HepG2 (cell line): ENCODE measurements at regions not wholly inside any gene's neighbourhood (a gene's known extent, or its start where the extent isn't known, plus 50 kb on each side); places are given as distances from the start of the nearest gene placed in this dataset.

Experiments used
- ATAC-seq: fragments of 200-7000 bp; cut with Tn5 transposase; 3 replicates; pipeline ENCODE4 v1.9.1; 2020; ENCODE audit warnings: mild to moderate bottlenecking, moderate library complexity
- BruUV-seq: library from RNA; stranded (reverse); fragments of 400-500 nt; replicated peaks from 2 replicates; lab custom pipeline; 2021; lab: Mats Ljungman, UMichigan
- CTCF ChIA-PET: fragments of 300-600 bp; formaldehyde crosslinking; extraction: SDS; loops from one replicate; lab custom pipeline; 2021; ENCODE audit warnings: low total read pairs, inconsistent platforms, low intra/inter-chr PET ratio; lab: Yijun Ruan, JAX
- POLR2A ChIA-PET: fragments of 350-600 bp; sonication (Branson Sonifier 250); formaldehyde crosslinking; loops from one replicate; lab custom pipeline; 2020; ENCODE audit warnings: antibody characterized with exemption, inconsistent platforms; lab: Yijun Ruan, JAX
- DNase-seq: peaks from one replicate; pipeline ENCODE4 v3.0.0-alpha.2; 2015; ENCODE audit warnings: low spot score
- FAIRE-seq: peaks from 3 replicates; lab custom pipeline; 2011; peaks lifted over from hg19 to GRCh38; lab: Jason Lieb, UNC
- H2AFZ ChIP-seq: one replicate; pipeline ENCODE4 v1.6.1; 2011; ENCODE audit warnings: low read length, inconsistent platforms
- H3K27ac ChIP-seq: fragments of 300-600 bp; 3 replicates; pipeline ENCODE4 v1.8.0; 2011; ENCODE audit warnings: mixed run types, mild to moderate bottlenecking, mixed read lengths, low read length, inconsistent platforms; ENCODE audit not compliant: insufficient read depth; ENCODE audit errors: extremely low read length
- H3K27me3 ChIP-seq, 2 experiments: fragments of 200-600 bp in 1 of 2; 2 replicates in 1 of 2; 3 replicates in 1 of 2; pipeline versions ENCODE4 v1.6.0 to v1.8.0; 2011; ENCODE audit warnings: low read length in 2 of 2, mild to moderate bottlenecking in 2 of 2, moderate library complexity in 2 of 2, inconsistent platforms in 1 of 2; ENCODE audit not compliant: insufficient read depth in 2 of 2, control insufficient read depth in 1 of 2
- H3K36me3 ChIP-seq, 2 experiments: fragments of 200-600 bp in 1 of 2; replicated peaks in 1 of 2; 2 replicates in 1 of 2; 3 replicates in 1 of 2; pipeline versions ENCODE4 v1.5.1 to v1.8.0; 2011; ENCODE audit warnings: low read length in 2 of 2, inconsistent platforms in 1 of 2; ENCODE audit not compliant: insufficient read depth in 2 of 2, control insufficient read depth in 1 of 2
- H3K4me1 ChIP-seq: 2 replicates; pipeline ENCODE4 v1.5.1; 2012; ENCODE audit warnings: low read length, inconsistent platforms; ENCODE audit not compliant: insufficient read depth
- H3K4me2 ChIP-seq: 2 replicates; pipeline ENCODE4 v1.6.0; 2011; ENCODE audit warnings: low read depth, low read length, inconsistent platforms
- H3K4me3 ChIP-seq, 3 experiments: fragments of 200-600 bp in 1 of 3; sonication (generic), shearing (Covaris generic) in 1 of 3; replicated peaks in 1 of 3; 2 replicates each; pipeline ENCODE4 v1.5.1; 2011 to 2016; ENCODE audit warnings: low read length in 3 of 3, inconsistent platforms in 2 of 3, low read depth in 2 of 3, mild to moderate bottlenecking in 2 of 3, control low read depth in 1 of 3, mixed read lengths in 1 of 3; ENCODE audit not compliant: insufficient read depth in 1 of 3
- H3K79me2 ChIP-seq: one replicate; pipeline ENCODE4 v1.6.1; 2011; ENCODE audit warnings: low read length, inconsistent platforms; ENCODE audit not compliant: insufficient read depth
- H3K9ac ChIP-seq: 2 replicates; pipeline ENCODE4 v1.6.0; 2011; ENCODE audit warnings: mild to moderate bottlenecking, low read depth, low read length, inconsistent platforms; ENCODE audit not compliant: insufficient read depth
- H3K9me3 ChIP-seq: 2 replicates; pipeline ENCODE4 v1.5.1; 2012; ENCODE audit warnings: mild to moderate bottlenecking, low read length
- H4K20me1 ChIP-seq: 2 replicates; pipeline ENCODE4 v1.6.0; 2011; ENCODE audit warnings: inconsistent platforms, mild to moderate bottlenecking, low read length, moderate library complexity; ENCODE audit not compliant: insufficient read depth
- ATAD3A ChIP-seq: sonication (generic); formaldehyde crosslinking; IDR thresholded peaks from 2 replicates; pipeline ENCODE4 v1.4.0; 2020; ENCODE audit warnings: missing genetic modification reagents
- EED ChIP-seq: sonication (generic); formaldehyde crosslinking; IDR thresholded peaks from 2 replicates; pipeline ENCODE4 v1.5.0; 2020; ENCODE audit warnings: mild to moderate bottlenecking, missing genetic modification reagents
- NFIC ChIP-seq: IDR thresholded peaks from 2 replicates; pipeline ENCODE4 v1.6.1; 2012; ENCODE audit warnings: mild to moderate bottlenecking, low read length, inconsistent platforms
- SALL2 ChIP-seq: sonication (generic); formaldehyde crosslinking; IDR thresholded peaks from 2 replicates; pipeline ENCODE4 v1.8.1; 2023; ENCODE audit warnings: mild to moderate bottlenecking, missing genetic modification reagents, inconsistent platforms
- TARDBP ChIP-seq: sonication (generic); formaldehyde crosslinking; IDR thresholded peaks from 2 replicates; pipeline ENCODE4 v1.8.0; 2022; ENCODE audit warnings: mild to moderate bottlenecking, missing genetic modification reagents
- ZNF235 ChIP-seq: sonication (generic); formaldehyde crosslinking; IDR thresholded peaks from 2 replicates; pipeline ENCODE4 v1.8.1; 2023; ENCODE audit warnings: mild to moderate bottlenecking, missing genetic modification reagents, borderline replicate concordance
- ZNF446 ChIP-seq: sonication (generic); formaldehyde crosslinking; IDR thresholded peaks from 2 replicates; pipeline ENCODE4 v1.5.0; 2020; ENCODE audit warnings: mild to moderate bottlenecking, missing genetic modification reagents
- ZNF510 ChIP-seq: sonication (generic); formaldehyde crosslinking; IDR thresholded peaks from 2 replicates; pipeline ENCODE4 v1.4.0; 2020; ENCODE audit warnings: low read depth, mild to moderate bottlenecking, missing genetic modification reagents
- ZNF776 ChIP-seq: sonication (generic); formaldehyde crosslinking; IDR thresholded peaks from 2 replicates; pipeline ENCODE4 v1.4.0; 2020; ENCODE audit warnings: mild to moderate bottlenecking, missing genetic modification reagents
- WGBS: methylation state at CpG from one replicate; pipeline ENCODE4 v1.1.6; 2017; ENCODE audit warnings: low lambda C conversion rate; 5-methylcytosine and 5-hydroxymethylcytosine counted together
- in situ Hi-C: cut with HindIII; loops from 2 replicates; pipeline ENCODE4 v1.10.0; 2017; ENCODE audit warnings: low pct_unique_long_range_greater_than_20kb; ENCODE audit not compliant: extremely low pct_ligation_motif_present
- intact Hi-C: fragments of 100-400 bp; cut with micrococcal nuclease; formaldehyde crosslinking; loops from one replicate; pipeline ENCODE4 v1.10.0; 2022; ENCODE audit not compliant: unreplicated experiment
- TF ChIP-seq, protein P1 (sequence below): sonication (generic); formaldehyde crosslinking; IDR thresholded peaks from 2 replicates; pipeline ENCODE4 v1.8.1; 2022; ENCODE audit warnings: low read depth, mild to moderate bottlenecking, missing genetic modification reagents
- TF ChIP-seq, protein P2 (sequence below): sonication (generic); formaldehyde crosslinking; IDR thresholded peaks from 2 replicates; pipeline ENCODE4 v1.4.0; 2020; ENCODE audit warnings: missing genetic modification reagents, mild to moderate bottlenecking, borderline replicate concordance
- TF ChIP-seq, protein P3 (sequence below): sonication (generic); formaldehyde crosslinking; IDR thresholded peaks from 2 replicates; pipeline ENCODE4 v1.4.0; 2020; ENCODE audit warnings: missing genetic modification reagents
- TF ChIP-seq, protein P4 (sequence below): sonication (generic); formaldehyde crosslinking; IDR thresholded peaks from 2 replicates; pipeline ENCODE4 v1.4.0; 2020; ENCODE audit warnings: missing genetic modification reagents

- TF ChIP-seq EED, result no peak
- no peak for TF ChIP-seq SALL2 (CRISPR knock-in tag)
- TF ChIP-seq, protein P1, sequence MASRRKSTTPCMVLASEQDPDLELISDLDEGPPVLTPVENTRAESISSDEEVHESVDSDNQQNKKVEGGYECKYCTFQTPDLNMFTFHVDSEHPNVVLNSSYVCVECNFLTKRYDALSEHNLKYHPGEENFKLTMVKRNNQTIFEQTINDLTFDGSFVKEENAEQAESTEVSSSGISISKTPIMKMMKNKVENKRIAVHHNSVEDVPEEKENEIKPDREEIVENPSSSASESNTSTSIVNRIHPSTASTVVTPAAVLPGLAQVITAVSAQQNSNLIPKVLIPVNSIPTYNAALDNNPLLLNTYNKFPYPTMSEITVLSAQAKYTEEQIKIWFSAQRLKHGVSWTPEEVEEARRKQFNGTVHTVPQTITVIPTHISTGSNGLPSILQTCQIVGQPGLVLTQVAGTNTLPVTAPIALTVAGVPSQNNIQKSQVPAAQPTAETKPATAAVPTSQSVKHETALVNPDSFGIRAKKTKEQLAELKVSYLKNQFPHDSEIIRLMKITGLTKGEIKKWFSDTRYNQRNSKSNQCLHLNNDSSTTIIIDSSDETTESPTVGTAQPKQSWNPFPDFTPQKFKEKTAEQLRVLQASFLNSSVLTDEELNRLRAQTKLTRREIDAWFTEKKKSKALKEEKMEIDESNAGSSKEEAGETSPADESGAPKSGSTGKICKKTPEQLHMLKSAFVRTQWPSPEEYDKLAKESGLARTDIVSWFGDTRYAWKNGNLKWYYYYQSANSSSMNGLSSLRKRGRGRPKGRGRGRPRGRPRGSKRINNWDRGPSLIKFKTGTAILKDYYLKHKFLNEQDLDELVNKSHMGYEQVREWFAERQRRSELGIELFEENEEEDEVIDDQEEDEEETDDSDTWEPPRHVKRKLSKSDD, result no peak
- no peak for TF ChIP-seq ZNF235 (CRISPR knock-in tag)
- no peak for TF ChIP-seq ZNF776 (CRISPR knock-in tag)
Observed at GRCh38 chr1:88317396-88317795, 366.7 kb upstream of the PKN2 start (continued).

DNA sequence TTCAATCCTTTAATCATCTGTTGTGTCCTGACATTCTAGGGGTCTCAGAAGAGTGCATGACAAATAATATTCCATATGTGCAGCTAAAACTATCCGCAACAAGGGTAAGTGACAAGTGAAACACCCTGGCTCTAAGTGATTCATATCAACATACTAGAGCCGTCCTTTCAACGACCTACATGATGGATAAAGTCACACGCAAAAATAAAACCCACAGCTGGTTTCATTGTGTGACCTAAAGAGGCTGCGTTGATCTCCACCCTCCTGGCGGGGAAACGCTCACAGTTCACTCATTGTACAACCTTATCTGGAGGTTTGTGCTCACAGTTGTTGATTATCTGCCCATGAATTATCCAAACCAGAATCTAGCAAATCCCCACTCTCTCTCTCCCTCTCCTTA is 365.3 kb upstream of the PKN2 start:
- ChIA-PET CTCF (no interaction called here), POLR2A (no interaction called here)
- no peak overlapping the region for H3K9ac ChIP-seq
- no peak for ATAC-seq
- no peaks in the 10 kb centered on the region for H3K27me3 ChIP-seq
- no peak overlapping the region for H2AFZ ChIP-seq
- in situ Hi-C loops (no loop called here), intact Hi-C loops (no loop called here)
- no TSS peak for BruUV-seq
- H3K36me3 ChIP-seq, result no peaks in the 10 kb centered on the region
- WGBS, result 17% methylated on average over 7 of the region's 7 CpGs
- H3K79me2 ChIP-seq, result no peaks in the 10 kb centered on the region
- no peak for FAIRE-seq
- no peaks in the 10 kb centered on the region for H3K9me3 ChIP-seq
- no peak overlapping the region for H3K4me2 ChIP-seq
- H3K4me3 ChIP-seq, result no peak overlapping the region
- no peak for DNase-seq
- no peak overlapping the region for H3K27ac ChIP-seq
- no peaks in the 10 kb centered on the region for H4K20me1 ChIP-seq
- no peaks in the 10 kb centered on the region for H3K4me1 ChIP-seq
- TF ChIP-seq, protein P2, sequence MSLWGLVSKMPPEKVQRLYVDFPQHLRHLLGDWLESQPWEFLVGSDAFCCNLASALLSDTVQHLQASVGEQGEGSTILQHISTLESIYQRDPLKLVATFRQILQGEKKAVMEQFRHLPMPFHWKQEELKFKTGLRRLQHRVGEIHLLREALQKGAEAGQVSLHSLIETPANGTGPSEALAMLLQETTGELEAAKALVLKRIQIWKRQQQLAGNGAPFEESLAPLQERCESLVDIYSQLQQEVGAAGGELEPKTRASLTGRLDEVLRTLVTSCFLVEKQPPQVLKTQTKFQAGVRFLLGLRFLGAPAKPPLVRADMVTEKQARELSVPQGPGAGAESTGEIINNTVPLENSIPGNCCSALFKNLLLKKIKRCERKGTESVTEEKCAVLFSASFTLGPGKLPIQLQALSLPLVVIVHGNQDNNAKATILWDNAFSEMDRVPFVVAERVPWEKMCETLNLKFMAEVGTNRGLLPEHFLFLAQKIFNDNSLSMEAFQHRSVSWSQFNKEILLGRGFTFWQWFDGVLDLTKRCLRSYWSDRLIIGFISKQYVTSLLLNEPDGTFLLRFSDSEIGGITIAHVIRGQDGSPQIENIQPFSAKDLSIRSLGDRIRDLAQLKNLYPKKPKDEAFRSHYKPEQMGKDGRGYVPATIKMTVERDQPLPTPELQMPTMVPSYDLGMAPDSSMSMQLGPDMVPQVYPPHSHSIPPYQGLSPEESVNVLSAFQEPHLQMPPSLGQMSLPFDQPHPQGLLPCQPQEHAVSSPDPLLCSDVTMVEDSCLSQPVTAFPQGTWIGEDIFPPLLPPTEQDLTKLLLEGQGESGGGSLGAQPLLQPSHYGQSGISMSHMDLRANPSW (CRISPR knock-in tag), result no peak
- TF ChIP-seq NFIC, result no peak
- TF ChIP-seq, protein P3, sequence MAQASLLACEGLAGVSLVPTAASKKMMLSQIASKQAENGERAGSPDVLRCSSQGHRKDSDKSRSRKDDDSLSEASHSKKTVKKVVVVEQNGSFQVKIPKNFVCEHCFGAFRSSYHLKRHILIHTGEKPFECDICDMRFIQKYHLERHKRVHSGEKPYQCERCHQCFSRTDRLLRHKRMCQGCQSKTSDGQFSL (CRISPR knock-in tag), result no peak
- TF ChIP-seq TARDBP (CRISPR knock-in tag), result no peak
- no peak for TF ChIP-seq ZNF446
- TF ChIP-seq ATAD3A (CRISPR knock-in tag), result no peak
- TF ChIP-seq, protein P4, sequence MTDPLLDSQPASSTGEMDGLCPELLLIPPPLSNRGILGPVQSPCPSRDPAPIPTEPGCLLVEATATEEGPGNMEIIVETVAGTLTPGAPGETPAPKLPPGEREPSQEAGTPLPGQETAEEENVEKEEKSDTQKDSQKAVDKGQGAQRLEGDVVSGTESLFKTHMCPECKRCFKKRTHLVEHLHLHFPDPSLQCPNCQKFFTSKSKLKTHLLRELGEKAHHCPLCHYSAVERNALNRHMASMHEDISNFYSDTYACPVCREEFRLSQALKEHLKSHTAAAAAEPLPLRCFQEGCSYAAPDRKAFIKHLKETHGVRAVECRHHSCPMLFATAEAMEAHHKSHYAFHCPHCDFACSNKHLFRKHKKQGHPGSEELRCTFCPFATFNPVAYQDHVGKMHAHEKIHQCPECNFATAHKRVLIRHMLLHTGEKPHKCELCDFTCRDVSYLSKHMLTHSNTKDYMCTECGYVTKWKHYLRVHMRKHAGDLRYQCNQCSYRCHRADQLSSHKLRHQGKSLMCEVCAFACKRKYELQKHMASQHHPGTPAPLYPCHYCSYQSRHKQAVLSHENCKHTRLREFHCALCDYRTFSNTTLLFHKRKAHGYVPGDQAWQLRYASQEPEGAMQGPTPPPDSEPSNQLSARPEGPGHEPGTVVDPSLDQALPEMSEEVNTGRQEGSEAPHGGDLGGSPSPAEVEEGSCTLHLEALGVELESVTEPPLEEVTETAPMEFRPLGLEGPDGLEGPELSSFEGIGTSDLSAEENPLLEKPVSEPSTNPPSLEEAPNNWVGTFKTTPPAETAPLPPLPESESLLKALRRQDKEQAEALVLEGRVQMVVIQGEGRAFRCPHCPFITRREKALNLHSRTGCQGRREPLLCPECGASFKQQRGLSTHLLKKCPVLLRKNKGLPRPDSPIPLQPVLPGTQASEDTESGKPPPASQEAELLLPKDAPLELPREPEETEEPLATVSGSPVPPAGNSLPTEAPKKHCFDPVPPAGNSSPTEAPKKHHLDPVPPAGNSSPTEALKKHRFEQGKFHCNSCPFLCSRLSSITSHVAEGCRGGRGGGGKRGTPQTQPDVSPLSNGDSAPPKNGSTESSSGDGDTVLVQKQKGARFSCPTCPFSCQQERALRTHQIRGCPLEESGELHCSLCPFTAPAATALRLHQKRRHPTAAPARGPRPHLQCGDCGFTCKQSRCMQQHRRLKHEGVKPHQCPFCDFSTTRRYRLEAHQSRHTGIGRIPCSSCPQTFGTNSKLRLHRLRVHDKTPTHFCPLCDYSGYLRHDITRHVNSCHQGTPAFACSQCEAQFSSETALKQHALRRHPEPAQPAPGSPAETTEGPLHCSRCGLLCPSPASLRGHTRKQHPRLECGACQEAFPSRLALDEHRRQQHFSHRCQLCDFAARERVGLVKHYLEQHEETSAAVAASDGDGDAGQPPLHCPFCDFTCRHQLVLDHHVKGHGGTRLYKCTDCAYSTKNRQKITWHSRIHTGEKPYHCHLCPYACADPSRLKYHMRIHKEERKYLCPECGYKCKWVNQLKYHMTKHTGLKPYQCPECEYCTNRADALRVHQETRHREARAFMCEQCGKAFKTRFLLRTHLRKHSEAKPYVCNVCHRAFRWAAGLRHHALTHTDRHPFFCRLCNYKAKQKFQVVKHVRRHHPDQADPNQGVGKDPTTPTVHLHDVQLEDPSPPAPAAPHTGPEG (CRISPR knock-in tag), result no peak
- TF ChIP-seq ZNF510 (CRISPR knock-in tag), result no peak
